Renal cortex interstitium (tissue), 11 donors: ENCODE measurements at regions not wholly inside any gene's neighbourhood (a gene's known extent, or its start where the extent isn't known, plus 50 kb on each side); places are given as distances from the start of the nearest gene placed in this dataset.
"Not testable (repeated sequence)": the region's sequence is repeated elsewhere in the genome, so short reads cannot be mapped to it uniquely, and the experiment has no call there.

Experiments used
- DNase-seq, 11 donors: peaks; one replicate each; pipeline ENCODE4 v3.0.0-alpha.2; 2013; ENCODE audit warnings: low read depth in 9 of 11, low spot score in 4 of 11; ENCODE audit errors: extremely low read depth in 1 of 11

- DNase-seq = no peak
These were observed 1296.8 kb upstream of the EYS start for GRCh38 chr6:67003844-67004243.

GRCh38 chr6:67000121-67000520, 1293.1 kb upstream of the EYS start:
- no peak for DNase-seq

- not testable (repeated sequence) for DNase-seq
These were observed 1290.6 kb upstream of the EYS start for GRCh38 chr6:66997579-66997978.

- no peak for DNase-seq
These were observed 1288.6 kb upstream of the EYS start for GRCh38 chr6:66995669-66996068.

DNA sequence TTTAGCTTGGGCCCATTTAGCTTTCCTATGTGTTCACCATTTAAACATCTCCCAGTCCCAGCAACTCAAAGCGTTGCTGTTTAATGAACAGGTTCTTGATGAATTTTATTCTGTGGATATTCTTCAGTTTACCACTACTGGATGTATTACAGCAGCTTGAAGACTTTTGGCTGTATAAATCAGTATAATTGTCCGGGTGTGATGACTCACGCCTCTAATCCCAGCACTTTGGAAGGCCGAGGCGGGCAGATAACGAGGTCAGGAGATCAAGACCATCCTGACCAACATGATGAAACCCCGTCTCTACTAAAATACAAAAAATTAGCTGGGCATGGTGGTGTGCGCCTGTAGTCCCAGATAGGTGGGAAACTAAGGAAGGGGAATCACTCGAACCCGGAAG, 1286.7 kb upstream of the EYS start:
- not testable (repeated sequence) for DNase-seq

GRCh38 chr6:66993272-66993671, 1286.2 kb upstream of the EYS start:
- no peak for DNase-seq

DNA sequence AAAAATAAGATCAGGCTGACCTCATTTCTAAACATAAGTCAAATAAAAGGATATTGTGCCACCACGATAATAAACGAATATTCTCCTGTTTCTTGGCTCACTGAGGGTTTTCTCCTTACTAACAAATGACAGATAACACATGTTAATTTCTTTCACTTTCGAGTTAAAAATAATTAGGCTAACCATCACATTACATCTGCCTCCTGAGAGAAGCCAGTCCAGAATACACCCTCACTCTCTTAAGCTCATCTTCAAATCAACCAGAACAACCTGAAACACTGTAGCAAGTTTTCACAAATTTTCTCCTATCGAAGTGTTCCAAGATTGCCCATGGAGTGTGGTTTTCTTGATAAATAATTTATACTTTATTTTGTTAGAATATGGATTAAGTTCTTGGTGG, 1285.6 kb upstream of the EYS start:
- DNase-seq = no peak

DNA sequence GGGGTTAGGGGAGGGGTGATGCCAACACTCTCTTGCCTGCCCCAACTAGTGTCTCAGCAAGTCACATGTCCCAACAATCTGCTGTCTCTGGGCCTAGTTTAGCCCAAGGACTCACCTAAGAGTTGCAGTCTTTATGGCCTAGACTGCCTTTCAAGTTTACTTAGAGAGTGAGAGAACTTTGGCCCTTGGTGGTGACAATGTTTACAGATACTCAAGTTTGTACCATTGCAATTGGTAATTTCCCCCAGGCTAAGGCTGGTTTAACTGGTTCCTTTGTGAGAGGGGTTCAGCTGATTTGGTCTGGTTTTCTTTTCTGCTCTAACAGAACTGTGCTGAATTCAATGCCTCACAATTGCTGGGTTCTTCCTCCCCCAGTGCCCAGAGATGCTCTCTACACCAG, 1279.9 kb upstream of the EYS start:
- DNase-seq = no peak

- no peak for DNase-seq
These were observed 1278.8 kb upstream of the EYS start for GRCh38 chr6:66985816-66986215.

GRCh38 chr6:66970373-66970772, 1263.3 kb upstream of the EYS start:
- no peak for DNase-seq

DNA sequence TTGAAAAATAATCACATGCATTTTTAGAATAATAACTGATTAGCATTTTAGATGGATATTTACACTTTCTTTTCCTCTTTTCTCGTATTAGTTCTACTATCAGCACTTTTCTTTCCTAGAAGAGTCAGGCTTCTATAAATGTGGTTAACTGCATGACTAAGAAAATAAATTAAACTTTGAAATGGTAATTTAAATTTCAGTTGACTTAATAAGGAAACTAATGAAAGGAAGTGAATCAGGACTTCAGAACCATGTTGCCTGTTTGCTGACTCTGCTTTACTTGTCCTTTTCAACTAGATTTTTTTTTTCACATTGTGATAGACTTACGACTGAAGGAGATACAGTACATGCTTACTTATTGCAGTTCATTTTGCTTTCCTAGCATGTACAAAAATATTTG, 1258.2 kb upstream of the EYS start:
- no peak for DNase-seq

DNA sequence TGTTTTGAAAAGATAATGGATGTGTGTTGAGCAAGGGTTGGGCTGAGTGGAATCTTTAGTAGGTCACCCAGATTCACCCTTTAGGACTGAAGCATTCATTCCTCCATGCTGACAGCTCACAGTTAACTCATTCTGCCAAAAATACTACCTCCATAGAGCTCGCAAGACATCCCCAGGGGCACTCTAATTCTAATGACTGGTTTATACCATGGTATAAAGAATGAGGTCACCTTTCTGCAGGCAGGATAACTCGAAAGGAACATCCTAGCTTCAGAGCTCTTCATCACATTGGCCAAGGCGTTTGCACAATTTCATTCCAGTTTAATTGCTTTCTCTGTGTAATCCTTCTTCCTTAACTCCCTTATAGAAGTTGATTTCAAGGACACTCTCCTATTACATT, 1257.2 kb upstream of the EYS start:
- no peak for DNase-seq

GRCh38 chr6:66962082-66962481, 1255.1 kb upstream of the EYS start:
- DNase-seq = no peak

DNA sequence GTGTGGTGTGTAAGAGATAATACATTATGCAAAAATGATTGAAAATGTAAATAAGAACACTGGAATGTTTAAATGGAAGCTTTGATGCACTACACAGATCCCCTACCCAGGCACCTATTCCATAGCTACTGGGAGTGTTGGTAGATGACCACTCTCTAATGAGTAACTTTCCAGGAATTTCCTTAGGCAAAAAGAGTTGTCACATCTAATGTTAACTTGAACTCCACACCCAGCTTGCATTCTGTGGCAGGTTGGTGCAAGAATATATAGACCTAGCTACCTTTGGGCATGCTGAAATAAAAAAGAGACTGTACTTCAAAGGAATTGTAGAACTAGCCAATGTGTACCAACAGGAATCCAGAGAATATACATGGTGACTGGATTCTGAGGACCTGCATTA, 1254.2 kb upstream of the EYS start:
- no peak for DNase-seq

DNA sequence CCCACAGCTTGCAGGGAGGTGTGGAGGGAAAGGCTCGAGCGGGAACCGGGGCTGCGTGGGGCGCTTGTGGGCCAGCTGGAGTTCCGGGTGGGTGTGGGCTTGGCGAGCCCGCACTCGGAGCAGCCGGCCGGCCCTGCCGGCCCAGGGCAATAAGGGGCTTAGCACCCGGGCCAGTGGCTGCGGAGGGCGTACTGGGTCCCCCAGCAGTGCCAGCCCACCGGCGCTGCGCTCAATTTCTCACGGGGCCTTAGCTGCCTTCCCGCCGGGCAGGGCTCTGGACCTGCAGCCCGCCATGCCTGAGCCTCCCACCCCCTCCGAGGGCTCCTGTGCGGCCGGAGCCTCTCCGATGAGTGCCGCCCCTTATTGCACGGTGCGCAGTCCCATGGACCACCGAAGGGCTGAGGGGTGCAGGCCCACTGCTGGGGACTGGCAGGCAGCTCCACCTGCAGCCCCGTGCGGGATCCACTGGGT, 1242.2 kb upstream of the EYS start:
- DNase-seq = no peak

- DNase-seq = no peak
These were observed 1241.1 kb upstream of the EYS start for GRCh38 chr6:66948106-66948505.

DNA sequence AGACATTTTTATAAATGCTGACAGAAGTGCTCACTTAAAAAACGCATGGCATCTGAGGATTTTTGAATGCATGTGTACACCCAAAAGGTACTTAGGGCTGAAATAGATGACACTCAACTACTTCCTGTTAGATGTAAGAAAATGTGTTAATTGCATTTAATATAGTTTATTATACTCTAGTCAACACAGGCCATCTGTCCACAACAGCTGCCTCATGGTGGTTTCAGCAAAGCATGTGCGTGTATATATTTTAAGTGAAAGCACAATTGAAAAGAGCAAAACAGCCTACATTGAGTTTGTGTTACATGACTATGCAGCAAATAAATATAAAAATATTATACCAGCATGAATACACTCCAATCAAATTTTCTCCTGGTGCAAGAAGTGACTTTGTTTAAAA, 1233.0 kb upstream of the EYS start:
- no peak for DNase-seq

GRCh38 chr6:66937180-66937579, 1230.2 kb upstream of the EYS start:
- no peak for DNase-seq

DNA sequence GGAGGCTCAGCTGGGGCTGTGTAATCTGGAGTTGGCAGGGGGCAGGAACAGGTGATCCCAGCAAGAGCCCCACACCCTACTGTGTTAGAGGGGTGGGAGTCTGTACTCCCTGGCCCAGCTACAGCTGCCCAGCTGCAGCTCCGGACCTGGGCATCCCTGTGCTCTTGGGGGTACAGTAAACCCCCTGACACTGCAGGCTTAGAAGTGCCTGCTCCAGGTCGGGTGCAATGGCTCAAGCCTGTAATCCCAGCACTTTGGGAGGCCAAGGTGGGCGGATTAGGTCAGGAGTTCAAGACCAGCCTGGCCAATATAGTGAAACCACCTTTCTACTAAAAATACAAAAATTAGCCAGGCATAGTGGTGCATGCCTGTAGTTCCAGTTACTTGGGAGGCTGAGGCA, 1228.6 kb upstream of the EYS start:
- no peak for DNase-seq

DNA sequence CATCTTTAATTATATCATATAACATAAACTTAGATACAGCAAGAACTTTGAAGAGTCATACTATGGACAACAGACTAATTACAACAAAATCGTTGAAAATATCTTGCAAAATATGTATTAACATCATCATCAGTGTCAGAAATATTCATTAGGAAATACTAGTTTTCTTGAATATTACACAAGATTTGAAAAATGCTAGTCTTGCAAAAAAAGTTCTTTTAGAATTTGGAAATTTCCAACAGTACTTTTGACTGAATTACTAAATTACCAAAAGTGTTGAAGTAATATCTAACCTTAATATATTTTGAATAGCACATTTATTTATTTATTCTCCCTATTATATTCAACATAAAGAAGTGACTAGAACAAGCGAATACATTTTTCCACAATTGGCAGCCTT, 1224.8 kb upstream of the EYS start:
- no peak for DNase-seq

- DNase-seq = no peak
These were observed 1223.7 kb upstream of the EYS start for GRCh38 chr6:66930559-66931290.
